Uterus (tissue), 2 donors: ENCODE measurements at regions not wholly inside any gene's neighbourhood (a gene's known extent, or its start where the extent isn't known, plus 50 kb on each side); places are given as distances from the start of the nearest gene placed in this dataset.

ENCODE experiments used
- CTCF ChIP-seq, 4 experiments: fragments of 200-600 bp in 2 of 4; fragments of 450-650 bp in 2 of 4; sonication (generic) in 2 of 4; IDR thresholded peaks; one replicate each; pipeline ENCODE4 v1.5.1; 2016 to 2019; ENCODE audit warnings: antibody characterized with exemption in 4 of 4, mild to moderate bottlenecking in 2 of 4, moderate library complexity in 1 of 4
- POLR2A ChIP-seq, 2 donors: fragments of 450-650 bp; IDR thresholded peaks; one replicate each; pipeline ENCODE4 v1.6.1; 2016; ENCODE audit warnings: antibody characterized with exemption in 2 of 2, mild to moderate bottlenecking in 1 of 2, moderate library complexity in 1 of 2

DNA sequence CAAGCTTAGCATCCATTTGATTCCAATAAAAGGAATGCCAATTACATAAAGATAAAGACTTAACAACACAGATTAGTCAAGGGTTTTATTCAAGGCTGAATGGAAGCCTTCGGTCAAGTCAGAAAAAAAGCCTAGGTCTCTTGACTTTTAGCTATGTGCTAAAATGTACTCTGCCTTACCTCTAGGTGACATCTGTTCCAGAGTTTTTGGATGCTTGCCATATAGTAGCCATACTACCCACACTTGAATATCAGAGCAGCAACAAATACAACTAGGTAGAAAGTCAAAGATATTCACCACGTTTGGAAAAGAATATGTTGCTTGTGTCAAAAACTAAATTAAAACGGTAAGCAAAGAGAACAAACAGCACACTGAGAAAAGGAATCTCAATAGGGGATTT lies 484.7 kb downstream of the ELAVL2 start:
- no peak for TF ChIP-seq CTCF (IDR thresholded peaks at IDR 0.05)
- TF ChIP-seq POLR2A (IDR thresholded peaks at IDR 0.05), result no peak
